ENCODE measurements at regions not wholly inside any gene's neighbourhood (a gene's known extent, or its start where the extent isn't known, plus 50 kb on each side); places are given as distances from the start of the nearest gene placed in this dataset.
"Not testable (repeated sequence)": the region's sequence is repeated elsewhere in the genome, so short reads cannot be mapped to it uniquely, and the experiment has no call there.

GRCh38 chr22:47624252-47625012 lies 862.0 kb downstream of the TBC1D22A start:
- H3K4me1 Mint-ChIP-seq (ENCODE audit: low read depth), result no peaks in the 10 kb centered on the region
- no peaks in the 10 kb centered on the region for H3K36me3 Mint-ChIP-seq (ENCODE audit: insufficient read depth)

DNA sequence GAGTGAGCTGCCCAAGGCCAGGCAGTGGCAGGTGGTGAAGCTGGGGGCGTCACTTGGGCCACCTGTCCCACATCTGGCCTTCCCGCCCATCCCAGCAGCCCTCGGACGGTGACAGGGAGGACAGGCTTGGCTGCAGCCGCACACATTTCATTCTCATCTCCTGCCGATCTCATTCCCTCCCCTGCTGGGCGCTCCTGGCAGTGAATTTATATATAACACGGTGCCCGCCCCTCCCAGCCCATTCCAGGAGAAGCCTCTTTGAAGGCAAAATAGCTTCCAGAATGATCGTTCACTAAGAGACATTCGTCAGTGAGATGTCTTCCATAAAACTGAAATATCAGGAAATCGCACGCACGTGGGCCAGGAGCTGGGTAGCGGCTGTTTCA lies 861.3 kb downstream of the TBC1D22A start:
- DNase-seq (no peak), ATAC-seq (no peak)
- Mint-ChIP-seq H3K4me3 (no peak overlapping the region), H3K27me3 (ENCODE audit: low read depth) (peaks cover 3% of the 10 kb centered on the region), H3K36me3 (ENCODE audit: insufficient read depth) (no peaks in the 10 kb centered on the region), H3K9me3 (no peaks in the 10 kb centered on the region), H3K4me1 (ENCODE audit: low read depth) (no peaks in the 10 kb centered on the region)

More at GRCh38 chr22:47624252-47625012, 862.0 kb downstream of the TBC1D22A start:
- DNase-seq, result no peak
- Mint-ChIP-seq H3K9me3 (no peaks in the 10 kb centered on the region), H3K27me3 (ENCODE audit: low read depth) (peaks cover 3% of the 10 kb centered on the region), H3K4me3 (no peak overlapping the region)
- ATAC-seq, result no peak

DNA sequence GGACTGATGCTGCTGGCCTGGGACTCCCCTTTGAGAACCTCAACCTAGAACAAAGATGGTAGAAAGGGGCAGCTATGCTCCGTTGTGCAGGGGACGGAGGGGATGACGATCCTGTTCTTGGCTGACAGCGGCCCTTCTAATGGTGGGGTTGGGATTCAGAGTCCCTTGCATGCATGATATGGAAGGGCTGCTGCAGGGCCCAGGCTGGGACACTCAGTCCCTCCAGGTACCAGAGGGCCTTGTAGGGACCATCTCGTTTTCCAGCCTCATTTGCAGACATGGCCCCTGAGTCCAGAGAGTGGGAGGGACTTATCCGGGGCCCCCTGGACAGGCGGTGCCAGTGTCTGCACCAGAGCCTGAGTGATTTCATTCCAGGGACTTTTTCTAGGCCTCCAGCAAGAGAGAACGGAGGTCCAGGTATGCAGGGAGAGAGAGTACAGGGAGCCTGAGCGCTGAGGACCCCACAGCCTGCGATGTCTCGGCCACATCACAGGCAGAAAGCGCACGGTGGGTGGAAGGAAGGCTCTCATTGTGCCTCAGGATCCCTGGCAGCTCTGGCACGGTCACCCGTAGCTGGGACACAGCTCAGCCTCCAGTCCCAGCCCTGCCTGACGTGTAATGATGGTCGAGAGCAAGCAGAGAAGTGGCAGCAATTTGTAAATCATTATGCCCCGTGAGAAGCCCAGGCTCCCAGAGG lies 860.8 kb downstream of the TBC1D22A start:
- H3K4me1 Mint-ChIP-seq (ENCODE audit: low read depth), result no peaks in the 10 kb centered on the region
- H3K36me3 Mint-ChIP-seq (ENCODE audit: insufficient read depth), result no peaks in the 10 kb centered on the region
- H3K4me3 Mint-ChIP-seq, result no peak overlapping the region
- H3K27me3 Mint-ChIP-seq (ENCODE audit: low read depth), result peaks cover 3% of the 10 kb centered on the region
- no peaks in the 10 kb centered on the region for H3K9me3 Mint-ChIP-seq
- DNase-seq (no peak), ATAC-seq (no peak)

GRCh38 chr22:47622541-47622940 lies 860.1 kb downstream of the TBC1D22A start:
- no peaks in the 10 kb centered on the region for H3K36me3 Mint-ChIP-seq (ENCODE audit: insufficient read depth)
- H3K9me3 Mint-ChIP-seq, result no peaks in the 10 kb centered on the region
- DNase-seq, result no peak
- no peak overlapping the region for H3K4me3 Mint-ChIP-seq
- no peak for ATAC-seq
- peaks cover 3% of the 10 kb centered on the region for H3K27me3 Mint-ChIP-seq (ENCODE audit: low read depth)
- no peaks in the 10 kb centered on the region for H3K4me1 Mint-ChIP-seq (ENCODE audit: low read depth)

DNA sequence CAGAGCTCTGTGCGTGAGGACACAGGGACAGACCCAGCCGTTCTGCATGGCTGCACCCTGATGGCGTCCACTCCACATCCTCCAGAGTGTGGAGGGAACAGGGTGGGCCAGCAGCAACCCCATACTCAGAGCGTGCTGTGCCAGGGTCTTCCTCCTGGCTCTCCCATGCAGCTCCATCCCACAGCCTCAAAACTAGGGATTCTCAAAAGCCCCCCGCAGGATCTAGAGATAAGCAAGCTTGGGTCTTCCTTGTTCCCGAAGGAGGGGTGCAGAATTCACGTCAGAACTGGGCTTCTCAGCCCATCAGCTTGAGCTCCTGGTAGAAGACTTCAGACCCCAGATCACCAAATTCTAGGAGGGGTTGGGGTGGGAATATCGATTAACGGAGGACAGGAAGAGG lies 858.8 kb downstream of the TBC1D22A start:
- DNase-seq, result no peak
- H3K9me3 Mint-ChIP-seq, result no peaks in the 10 kb centered on the region
- no peak overlapping the region for H3K4me3 Mint-ChIP-seq
- no peaks in the 10 kb centered on the region for H3K4me1 Mint-ChIP-seq (ENCODE audit: low read depth)
- ATAC-seq, result no peak
- H3K36me3 Mint-ChIP-seq (ENCODE audit: insufficient read depth), result no peaks in the 10 kb centered on the region
- H3K27me3 Mint-ChIP-seq (ENCODE audit: low read depth), result peaks cover 3% of the 10 kb centered on the region

- no peaks in the 10 kb centered on the region for H3K9me3 Mint-ChIP-seq
- ATAC-seq, result no peak
- H3K27me3 Mint-ChIP-seq (ENCODE audit: low read depth), result peaks cover 3% of the 10 kb centered on the region
- no peak for DNase-seq
- H3K4me1 Mint-ChIP-seq (ENCODE audit: low read depth), result no peaks in the 10 kb centered on the region
- no peak overlapping the region for H3K4me3 Mint-ChIP-seq
- no peaks in the 10 kb centered on the region for H3K36me3 Mint-ChIP-seq (ENCODE audit: insufficient read depth)
Measured at GRCh38 chr22:47620391-47620790, 857.9 kb downstream of the TBC1D22A start.

GRCh38 chr22:47619631-47620030 lies 857.2 kb downstream of the TBC1D22A start:
- Mint-ChIP-seq H3K36me3 (ENCODE audit: insufficient read depth) (no peaks in the 10 kb centered on the region), H3K27me3 (ENCODE audit: low read depth) (peaks cover 3% of the 10 kb centered on the region), H3K4me1 (ENCODE audit: low read depth) (no peaks in the 10 kb centered on the region), H3K4me3 (no peak overlapping the region), H3K9me3 (no peaks in the 10 kb centered on the region)
- no peak for DNase-seq
- no peak for ATAC-seq

GRCh38 chr22:47618180-47619010 lies 855.9 kb downstream of the TBC1D22A start:
- Mint-ChIP-seq H3K27me3 (ENCODE audit: low read depth) (peaks cover 3% of the 10 kb centered on the region), H3K36me3 (ENCODE audit: insufficient read depth) (no peaks in the 10 kb centered on the region), H3K4me1 (ENCODE audit: low read depth) (no peaks in the 10 kb centered on the region), H3K9me3 (no peaks in the 10 kb centered on the region), H3K4me3 (no peak overlapping the region)
- ATAC-seq (no peak), DNase-seq (no peak)

DNA sequence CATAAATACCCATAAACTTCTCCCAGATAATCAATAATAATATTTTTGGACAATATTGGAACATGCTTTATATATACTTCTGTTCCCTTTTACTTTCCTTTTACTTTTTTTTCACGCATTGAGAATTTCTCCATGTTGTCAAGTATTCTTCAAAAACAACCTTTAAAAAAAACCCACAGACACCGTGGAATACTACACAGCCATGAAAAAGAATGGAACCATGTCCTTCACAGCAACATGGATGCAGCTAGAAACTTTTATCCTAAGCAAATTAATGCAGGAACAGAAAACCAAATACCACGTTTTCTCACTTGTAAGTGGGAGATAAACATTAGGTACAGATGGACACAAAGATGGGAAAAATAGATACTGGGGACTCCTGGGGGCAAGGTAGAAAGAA lies 854.7 kb downstream of the TBC1D22A start:
- ATAC-seq (no peak), DNase-seq (no peak)
- H3K4me1 Mint-ChIP-seq (ENCODE audit: low read depth), result no peaks in the 10 kb centered on the region
- H3K9me3 Mint-ChIP-seq, result no peaks in the 10 kb centered on the region
- no peak overlapping the region for H3K4me3 Mint-ChIP-seq
- peaks cover 3% of the 10 kb centered on the region for H3K27me3 Mint-ChIP-seq (ENCODE audit: low read depth)
- H3K36me3 Mint-ChIP-seq (ENCODE audit: insufficient read depth), result no peaks in the 10 kb centered on the region

GRCh38 chr22:47616396-47617020 lies 854.1 kb downstream of the TBC1D22A start:
- peaks cover 3% of the 10 kb centered on the region for H3K27me3 Mint-ChIP-seq (ENCODE audit: low read depth)
- H3K36me3 Mint-ChIP-seq (ENCODE audit: insufficient read depth), result no peaks in the 10 kb centered on the region
- DNase-seq, result no peak
- H3K4me1 Mint-ChIP-seq (ENCODE audit: low read depth), result no peaks in the 10 kb centered on the region
- no peak for ATAC-seq
- H3K4me3 Mint-ChIP-seq, result no peak overlapping the region
- no peaks in the 10 kb centered on the region for H3K9me3 Mint-ChIP-seq

- Mint-ChIP-seq H3K4me1 (ENCODE audit: low read depth) (no peaks in the 10 kb centered on the region), H3K4me3 (no peak overlapping the region), H3K9me3 (no peaks in the 10 kb centered on the region), H3K27me3 (ENCODE audit: low read depth) (no peaks in the 10 kb centered on the region), H3K36me3 (ENCODE audit: insufficient read depth) (no peaks in the 10 kb centered on the region)
- DNase-seq (no peak), ATAC-seq (no peak)
Measured at GRCh38 chr22:47615051-47615450, 852.6 kb downstream of the TBC1D22A start.

DNA sequence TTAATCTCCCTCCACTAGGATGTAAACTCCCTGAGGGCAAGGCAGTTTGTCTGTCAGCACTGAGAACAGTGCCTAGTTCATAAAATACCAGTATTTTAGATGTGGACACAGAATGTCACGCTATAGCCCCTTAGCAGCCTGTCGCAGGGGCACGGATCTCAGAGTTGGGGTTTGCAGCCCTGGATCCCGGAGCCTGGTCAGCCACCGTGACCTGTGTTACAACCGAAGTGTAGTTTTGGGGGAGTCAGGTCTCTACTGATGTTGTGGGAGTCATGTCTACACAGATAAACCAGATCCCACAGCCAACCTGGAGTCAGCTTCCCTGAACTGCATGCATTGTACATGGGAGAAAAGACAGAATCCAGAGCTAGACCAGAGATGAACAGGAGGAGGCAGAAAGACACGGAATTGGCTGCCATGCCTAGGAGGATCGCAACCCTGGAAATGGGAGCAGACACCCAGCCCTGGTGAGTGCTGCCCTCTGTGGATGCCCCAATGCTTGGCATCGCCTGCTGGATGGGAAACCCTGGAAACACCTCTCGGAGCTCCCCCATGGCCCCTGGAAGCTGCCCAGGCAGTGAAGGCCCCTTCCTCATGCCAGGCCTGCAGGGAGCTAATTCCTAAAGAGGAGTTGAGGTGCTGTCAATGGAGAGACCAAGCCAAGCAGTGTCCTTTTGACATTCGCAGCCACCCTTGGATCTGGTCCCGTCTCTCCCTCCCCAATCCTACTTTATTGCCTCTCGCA lies 851.3 kb downstream of the TBC1D22A start:
- ATAC-seq, result no peak
- Mint-ChIP-seq H3K36me3 (ENCODE audit: insufficient read depth) (no peaks in the 10 kb centered on the region), H3K9me3 (peaks cover 6% of the 10 kb centered on the region), H3K4me3 (no peak overlapping the region), H3K4me1 (ENCODE audit: low read depth) (no peaks in the 10 kb centered on the region), H3K27me3 (ENCODE audit: low read depth) (no peaks in the 10 kb centered on the region)
- no peak for DNase-seq

- H3K9me3 Mint-ChIP-seq; ATAC-seq; H3K27me3 Mint-ChIP-seq (ENCODE audit: low read depth); H3K4me1 Mint-ChIP-seq (ENCODE audit: low read depth); H3K4me3 Mint-ChIP-seq; H3K36me3 Mint-ChIP-seq (ENCODE audit: insufficient read depth); DNase-seq: not testable (repeated sequence)
Measured at GRCh38 chr22:47613181-47613580, 850.7 kb downstream of the TBC1D22A start.
